Activated naive CD4-positive, alpha-beta T cell treated with anti-CD3 and anti-CD28 coated beads, Interleukin-2, amount 10 ng/mL, durations not matched to agents 7 days and 5 days (primary cell): ENCODE measurements at regions not wholly inside any gene's neighbourhood (a gene's known extent, or its start where the extent isn't known, plus 50 kb on each side); places are given as distances from the start of the nearest gene placed in this dataset.
"Not testable (repeated sequence)": the region's sequence is repeated elsewhere in the genome, so short reads cannot be mapped to it uniquely, and the experiment has no call there.

Source experiments
- CTCF ChIA-PET: fragments of 350-600 bp; sonication (Branson Sonifier 250); formaldehyde crosslinking; loops from one replicate; lab custom pipeline; 2021; ENCODE audit warnings: antibody characterized with exemption; lab: Charles Lee
- DNase-seq: peaks from one replicate; pipeline ENCODE4 v3.0.0-alpha.2; 2020
- H3K27ac Mint-ChIP-seq: one replicate; pipeline ENCODE4 v1.8.0; 2021; ENCODE audit warnings: mild to moderate bottlenecking, moderate library complexity, mixed read lengths
- H3K27me3 Mint-ChIP-seq: one replicate; pipeline ENCODE4 v1.8.0; 2021; ENCODE audit warnings: mild to moderate bottlenecking, mixed read lengths
- H3K36me3 Mint-ChIP-seq: one replicate; pipeline ENCODE4 v1.8.0; 2021; ENCODE audit warnings: mixed read lengths
- H3K4me1 Mint-ChIP-seq: one replicate; pipeline ENCODE4 v1.8.0; 2021; ENCODE audit warnings: mixed read lengths
- H3K4me3 Mint-ChIP-seq: one replicate; pipeline ENCODE4 v1.8.0; 2021; ENCODE audit warnings: mild to moderate bottlenecking, moderate library complexity, mixed read lengths
- H3K9me3 Mint-ChIP-seq: one replicate; pipeline ENCODE4 v1.8.0; 2021; ENCODE audit warnings: mixed read lengths

DNA sequence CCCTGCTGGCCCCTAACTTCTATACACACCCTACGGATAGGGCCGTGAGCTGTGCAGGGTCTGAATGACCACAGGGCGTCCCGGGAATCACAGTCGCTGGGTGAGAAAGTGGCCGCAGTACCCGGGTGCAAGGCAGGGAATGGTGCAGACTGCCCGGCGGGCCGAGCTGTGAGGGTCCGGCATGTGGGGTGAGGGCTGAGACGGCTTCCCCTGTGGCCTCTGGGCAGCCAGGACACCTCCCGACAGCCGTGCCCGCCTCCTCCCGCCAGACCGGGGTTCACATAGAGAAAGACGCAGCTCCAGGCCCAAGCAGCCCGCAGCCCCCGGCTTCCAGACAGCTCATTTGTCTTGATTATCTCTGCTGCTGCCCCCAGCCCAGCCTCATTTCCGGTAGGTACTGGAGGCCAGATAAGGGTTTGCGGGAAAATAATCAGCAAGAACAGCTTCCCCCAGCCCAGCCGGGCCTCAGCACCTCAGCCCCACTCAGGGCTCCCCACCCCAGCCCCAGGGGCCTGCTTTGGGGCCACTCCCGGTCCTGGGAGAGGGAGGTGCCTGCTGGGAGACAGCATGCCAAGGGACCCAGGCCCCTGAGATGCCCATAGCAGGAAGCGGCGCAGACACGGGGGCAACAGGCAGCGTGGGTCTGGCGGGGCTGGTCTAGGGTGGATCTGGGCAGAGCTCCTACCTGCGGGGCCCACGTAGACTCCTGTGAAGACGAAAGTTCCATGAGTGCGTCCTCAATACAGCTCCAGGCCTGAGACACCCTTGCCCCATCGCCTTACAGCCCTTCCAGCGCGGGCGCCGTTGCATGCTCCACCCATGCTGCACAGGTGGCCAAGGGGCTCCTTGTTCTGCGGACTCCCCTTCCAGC lies 123.1 kb downstream of the BRD1 start:
- peaks cover 17% of the 10 kb centered on the region for H3K9me3 Mint-ChIP-seq
- CTCF ChIA-PET, result no interaction called here
- peaks cover 57% of the 10 kb centered on the region for H3K27me3 Mint-ChIP-seq
- no peak overlapping the region for H3K4me3 Mint-ChIP-seq
- DNase-seq, result no peak
- no peak overlapping the region for H3K27ac Mint-ChIP-seq
- H3K4me1 Mint-ChIP-seq, result no peaks in the 10 kb centered on the region
- no peaks in the 10 kb centered on the region for H3K36me3 Mint-ChIP-seq

GRCh38 chr22:49703990-49704344 lies 123.7 kb downstream of the BRD1 start:
- DNase-seq, result no peak
- Mint-ChIP-seq H3K27me3 (peaks cover 53% of the 10 kb centered on the region), H3K4me1 (no peaks in the 10 kb centered on the region), H3K36me3 (no peaks in the 10 kb centered on the region), H3K4me3 (no peak overlapping the region), H3K27ac (no peak overlapping the region), H3K9me3 (peaks cover 17% of the 10 kb centered on the region)
- CTCF ChIA-PET, result no interaction called here

- H3K4me1 Mint-ChIP-seq, result no peaks in the 10 kb centered on the region
- DNase-seq, result no peak
- H3K9me3 Mint-ChIP-seq, result peaks cover 16% of the 10 kb centered on the region
- no peak overlapping the region for H3K27ac Mint-ChIP-seq
- CTCF ChIA-PET, result no interaction called here
- H3K36me3 Mint-ChIP-seq, result no peaks in the 10 kb centered on the region
- peaks cover 49% of the 10 kb centered on the region for H3K27me3 Mint-ChIP-seq
- H3K4me3 Mint-ChIP-seq, result no peak overlapping the region
Observed at GRCh38 chr22:49703505-49703904, 124.2 kb downstream of the BRD1 start.

DNA sequence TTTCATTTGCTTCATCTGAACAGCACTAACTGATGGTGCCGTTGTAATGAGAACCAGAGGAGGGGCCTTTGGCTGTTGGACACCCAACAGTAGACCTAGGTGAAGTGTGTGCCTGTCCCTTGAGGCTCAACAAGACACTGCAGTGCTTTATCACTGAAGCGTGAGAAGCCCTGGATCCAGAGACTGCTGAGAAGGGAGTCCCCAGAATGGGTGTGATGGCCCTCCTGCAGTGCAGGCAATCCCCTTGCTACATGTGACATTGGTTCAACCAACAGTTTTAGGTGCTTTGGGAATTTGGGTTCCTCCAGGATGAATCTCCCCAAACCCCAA lies 125.6 kb downstream of the BRD1 start:
- Mint-ChIP-seq H3K36me3 (no peaks in the 10 kb centered on the region), H3K9me3 (peaks cover 25% of the 10 kb centered on the region), H3K27ac (no peak overlapping the region), H3K4me1 (no peaks in the 10 kb centered on the region), H3K27me3 (peaks cover 44% of the 10 kb centered on the region), H3K4me3 (no peak overlapping the region)
- CTCF ChIA-PET, result no interaction called here
- no peak for DNase-seq

GRCh38 chr22:49701380-49702067 lies 126.1 kb downstream of the BRD1 start:
- Mint-ChIP-seq H3K4me3 (no peak overlapping the region), H3K36me3 (no peaks in the 10 kb centered on the region), H3K27ac (no peak overlapping the region), H3K27me3 (peaks cover 40% of the 10 kb centered on the region), H3K4me1 (no peaks in the 10 kb centered on the region), H3K9me3 (peaks cover 26% of the 10 kb centered on the region)
- DNase-seq, result no peak
- CTCF ChIA-PET, result no interaction called here

DNA sequence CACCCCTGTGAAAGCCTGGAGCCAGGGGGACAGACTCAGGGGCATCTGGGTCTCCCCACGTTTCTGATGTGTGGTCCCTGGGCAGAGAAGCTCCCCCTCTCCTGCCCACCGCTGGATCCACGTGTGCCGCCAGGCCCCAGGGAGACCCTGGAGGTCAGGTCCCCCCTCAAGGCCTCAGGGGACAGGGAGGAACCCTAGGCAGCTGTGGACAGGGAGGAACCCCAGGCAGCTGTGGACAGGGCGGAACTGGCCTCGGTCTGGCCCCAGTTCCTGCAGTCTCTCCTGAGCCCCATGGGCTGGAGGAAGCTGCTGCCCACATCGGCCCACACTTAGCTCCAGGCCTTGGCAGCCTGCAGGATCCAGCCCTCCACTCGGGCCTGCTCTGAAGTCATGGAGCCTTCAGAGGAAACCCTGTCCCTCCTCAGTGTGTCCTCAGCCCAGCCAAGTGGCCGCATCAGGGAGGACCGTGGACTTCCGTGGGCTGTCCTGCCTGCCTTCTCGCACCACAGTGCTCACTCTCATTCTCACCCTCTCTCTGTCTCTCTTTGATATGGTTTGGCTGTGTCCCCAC lies 127.7 kb downstream of the BRD1 start:
- H3K27ac Mint-ChIP-seq, result no peak overlapping the region
- CTCF ChIA-PET, result no interaction called here
- H3K27me3 Mint-ChIP-seq, result peaks cover 37% of the 10 kb centered on the region
- peaks cover 26% of the 10 kb centered on the region for H3K9me3 Mint-ChIP-seq
- DNase-seq, result no peak
- no peaks in the 10 kb centered on the region for H3K4me1 Mint-ChIP-seq
- no peak overlapping the region for H3K4me3 Mint-ChIP-seq
- H3K36me3 Mint-ChIP-seq, result no peaks in the 10 kb centered on the region

GRCh38 chr22:49699476-49699875 lies 128.2 kb downstream of the BRD1 start:
- Mint-ChIP-seq H3K4me3 (no peak overlapping the region), H3K27me3 (peaks cover 36% of the 10 kb centered on the region), H3K9me3 (peaks cover 26% of the 10 kb centered on the region), H3K4me1 (no peaks in the 10 kb centered on the region), H3K36me3 (no peaks in the 10 kb centered on the region), H3K27ac (no peak overlapping the region)
- no peak for DNase-seq
- CTCF ChIA-PET, result no interaction called here

GRCh38 chr22:49698616-49699015 lies 129.1 kb downstream of the BRD1 start:
- H3K4me1 Mint-ChIP-seq, DNase-seq, H3K27ac Mint-ChIP-seq, H3K36me3 Mint-ChIP-seq, CTCF ChIA-PET, H3K4me3 Mint-ChIP-seq: not testable (repeated sequence)
- H3K9me3 Mint-ChIP-seq, result peaks cover 26% of the 10 kb centered on the region
- peaks cover 33% of the 10 kb centered on the region for H3K27me3 Mint-ChIP-seq

GRCh38 chr22:49697047-49697446 lies 130.6 kb downstream of the BRD1 start:
- Mint-ChIP-seq H3K27ac (no peak overlapping the region), H3K9me3 (peaks cover 23% of the 10 kb centered on the region), H3K4me3 (no peak overlapping the region), H3K27me3 (peaks cover 22% of the 10 kb centered on the region), H3K4me1 (peaks cover 5% of the 10 kb centered on the region), H3K36me3 (no peaks in the 10 kb centered on the region)
- no peak for DNase-seq
- CTCF ChIA-PET, result no interaction called here

- H3K4me1 Mint-ChIP-seq, result peaks cover 5% of the 10 kb centered on the region
- peaks cover 17% of the 10 kb centered on the region for H3K27me3 Mint-ChIP-seq
- CTCF ChIA-PET, result no interaction called here
- no peaks in the 10 kb centered on the region for H3K36me3 Mint-ChIP-seq
- no peak overlapping the region for H3K27ac Mint-ChIP-seq
- no peak overlapping the region for H3K4me3 Mint-ChIP-seq
- H3K9me3 Mint-ChIP-seq, result peaks cover 11% of the 10 kb centered on the region
- DNase-seq, result no peak
Observed at GRCh38 chr22:49694462-49695260, 133.0 kb downstream of the BRD1 start.

DNA sequence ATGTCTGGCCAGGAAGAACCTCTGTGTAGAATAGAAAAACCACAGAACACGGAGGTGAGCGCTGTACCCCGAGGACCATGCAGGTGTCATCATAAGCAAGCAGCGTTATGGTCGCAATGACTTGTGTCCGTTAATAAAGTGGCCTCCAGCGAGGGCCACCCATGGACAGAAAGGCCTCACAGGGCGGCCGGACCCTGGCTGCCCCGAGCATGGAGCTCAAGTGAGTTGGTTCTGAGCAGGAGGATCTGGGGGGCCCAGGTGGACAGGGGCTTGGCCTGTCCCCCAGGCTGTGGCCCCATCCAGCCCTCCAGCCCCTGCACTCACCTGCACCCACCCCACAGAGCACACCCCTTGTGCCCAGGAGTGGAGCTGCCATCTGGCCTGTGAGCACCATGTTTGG lies 133.8 kb downstream of the BRD1 start:
- Mint-ChIP-seq H3K27ac (no peak overlapping the region), H3K36me3 (no peaks in the 10 kb centered on the region), H3K4me1 (peaks cover 5% of the 10 kb centered on the region), H3K9me3 (peaks cover 11% of the 10 kb centered on the region), H3K4me3 (no peak overlapping the region), H3K27me3 (peaks cover 20% of the 10 kb centered on the region)
- CTCF ChIA-PET, result no interaction called here
- no peak for DNase-seq

- H3K9me3 Mint-ChIP-seq, result peaks cover 11% of the 10 kb centered on the region
- H3K4me1 Mint-ChIP-seq, result peaks cover 5% of the 10 kb centered on the region
- H3K27me3 Mint-ChIP-seq, result peaks cover 21% of the 10 kb centered on the region
- H3K27ac Mint-ChIP-seq, result no peak overlapping the region
- H3K4me3 Mint-ChIP-seq, result no peak overlapping the region
- no peak for DNase-seq
- CTCF ChIA-PET, result no interaction called here
- H3K36me3 Mint-ChIP-seq, result no peaks in the 10 kb centered on the region
Observed at GRCh38 chr22:49693416-49693815, 134.3 kb downstream of the BRD1 start.

- DNase-seq, result no peak
- peaks cover 5% of the 10 kb centered on the region for H3K4me1 Mint-ChIP-seq
- H3K4me3 Mint-ChIP-seq, result no peak overlapping the region
- no peak overlapping the region for H3K27ac Mint-ChIP-seq
- H3K27me3 Mint-ChIP-seq, result peaks cover 22% of the 10 kb centered on the region
- no peaks in the 10 kb centered on the region for H3K36me3 Mint-ChIP-seq
- CTCF ChIA-PET, result no interaction called here
- H3K9me3 Mint-ChIP-seq, result peaks cover 6% of the 10 kb centered on the region
Observed at GRCh38 chr22:49692499-49693225, 135.0 kb downstream of the BRD1 start.

- Mint-ChIP-seq H3K4me1 (peaks cover 5% of the 10 kb centered on the region), H3K27ac (no peak overlapping the region), H3K36me3 (no peaks in the 10 kb centered on the region), H3K27me3 (peaks cover 25% of the 10 kb centered on the region), H3K9me3 (no peaks in the 10 kb centered on the region), H3K4me3 (no peak overlapping the region)
- no peak for DNase-seq
- CTCF ChIA-PET, result no interaction called here
Observed at GRCh38 chr22:49691256-49691655, 136.4 kb downstream of the BRD1 start.
